Mesothelial cell of epicardium (in vitro differentiated cells): ENCODE measurements at regions not wholly inside any gene's neighbourhood (a gene's known extent, or its start where the extent isn't known, plus 50 kb on each side); places are given as distances from the start of the nearest gene placed in this dataset.

ENCODE experiments used
- DNase-seq, 2 experiments: peaks; one replicate each; pipeline ENCODE4 v3.0.0; 2021; ENCODE audit warnings: low spot score in 2 of 2; ENCODE audit not compliant: unreplicated experiment in 2 of 2
- H3K27ac Mint-ChIP-seq: 2 replicates; pipeline ENCODE4 v1.8.0; 2021; ENCODE audit warnings: mixed read lengths
- H3K27me3 Mint-ChIP-seq: 2 replicates; pipeline ENCODE4 v1.8.0; 2021; ENCODE audit warnings: low read depth, mixed read lengths
- H3K36me3 Mint-ChIP-seq: 2 replicates; pipeline ENCODE4 v1.8.0; 2021; ENCODE audit warnings: mixed read lengths
- H3K4me1 Mint-ChIP-seq: 2 replicates; pipeline ENCODE4 v1.8.0; 2021; ENCODE audit warnings: mixed read lengths
- H3K4me3 Mint-ChIP-seq: 2 replicates; pipeline ENCODE4 v1.8.0; 2021; ENCODE audit warnings: mild to moderate bottlenecking, moderate library complexity, mixed read lengths
- H3K9me3 Mint-ChIP-seq: 2 replicates; pipeline ENCODE4 v1.8.0; 2021; ENCODE audit warnings: mixed read lengths
- TF ChIP-seq, protein P1 (sequence below): fragments of 200-600 bp; sonication (generic); IDR thresholded peaks from one replicate; pipeline ENCODE4 v1.5.0; 2021; ENCODE audit warnings: antibody characterized with exemption; ENCODE audit not compliant: unreplicated experiment

DNA sequence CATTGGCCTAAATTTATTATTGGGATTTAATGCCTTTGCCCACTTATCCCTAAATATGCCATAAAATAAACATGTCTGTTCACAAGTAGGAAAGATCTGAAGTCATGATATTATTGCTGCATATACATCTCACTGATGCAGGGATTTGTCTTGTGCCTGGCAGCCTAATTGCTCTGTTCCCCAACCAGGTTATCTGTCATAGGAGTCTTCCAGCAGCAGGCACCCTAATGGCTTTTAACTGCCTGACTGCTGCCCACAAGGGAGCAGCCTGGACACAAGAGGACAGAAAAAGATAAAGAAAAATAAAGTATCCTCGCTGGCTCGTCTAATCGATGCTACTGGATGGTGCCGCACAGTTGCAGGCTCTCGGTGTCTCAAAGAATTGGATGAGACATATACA is 337.6 kb upstream of the FAR2 start:
- Mint-ChIP-seq H3K4me1 (no peaks in the 10 kb centered on the region), H3K27me3 (peaks cover 12% of the 10 kb centered on the region), H3K4me3 (no peak overlapping the region), H3K27ac (no peak overlapping the region), H3K9me3 (peaks cover 23% of the 10 kb centered on the region), H3K36me3 (peaks cover 5% of the 10 kb centered on the region)
- DNase-seq: no peak
- TF ChIP-seq, protein P1, sequence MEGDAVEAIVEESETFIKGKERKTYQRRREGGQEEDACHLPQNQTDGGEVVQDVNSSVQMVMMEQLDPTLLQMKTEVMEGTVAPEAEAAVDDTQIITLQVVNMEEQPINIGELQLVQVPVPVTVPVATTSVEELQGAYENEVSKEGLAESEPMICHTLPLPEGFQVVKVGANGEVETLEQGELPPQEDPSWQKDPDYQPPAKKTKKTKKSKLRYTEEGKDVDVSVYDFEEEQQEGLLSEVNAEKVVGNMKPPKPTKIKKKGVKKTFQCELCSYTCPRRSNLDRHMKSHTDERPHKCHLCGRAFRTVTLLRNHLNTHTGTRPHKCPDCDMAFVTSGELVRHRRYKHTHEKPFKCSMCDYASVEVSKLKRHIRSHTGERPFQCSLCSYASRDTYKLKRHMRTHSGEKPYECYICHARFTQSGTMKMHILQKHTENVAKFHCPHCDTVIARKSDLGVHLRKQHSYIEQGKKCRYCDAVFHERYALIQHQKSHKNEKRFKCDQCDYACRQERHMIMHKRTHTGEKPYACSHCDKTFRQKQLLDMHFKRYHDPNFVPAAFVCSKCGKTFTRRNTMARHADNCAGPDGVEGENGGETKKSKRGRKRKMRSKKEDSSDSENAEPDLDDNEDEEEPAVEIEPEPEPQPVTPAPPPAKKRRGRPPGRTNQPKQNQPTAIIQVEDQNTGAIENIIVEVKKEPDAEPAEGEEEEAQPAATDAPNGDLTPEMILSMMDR: no peak

DNA sequence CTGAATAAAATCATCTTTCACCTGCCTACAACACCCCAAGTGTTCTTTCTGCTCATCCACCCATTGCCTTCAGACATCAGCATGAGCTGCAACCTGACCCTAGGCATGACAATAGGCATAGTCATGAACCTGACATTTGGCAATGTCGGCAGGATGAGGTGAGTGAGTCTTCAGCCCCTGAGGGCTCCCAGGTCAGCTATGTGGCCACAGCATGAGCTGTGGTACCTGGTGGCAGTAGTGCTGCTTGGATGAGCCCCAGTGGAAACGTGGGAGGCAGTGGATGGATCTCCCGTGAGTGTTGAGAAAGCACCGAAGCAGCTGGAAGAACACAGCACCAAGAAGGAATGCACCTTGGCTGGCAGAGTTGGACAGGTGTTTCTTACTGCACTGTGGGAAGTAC is 334.8 kb upstream of the FAR2 start:
- no peak overlapping the region for H3K27ac Mint-ChIP-seq
- H3K9me3 Mint-ChIP-seq: peaks cover 11% of the 10 kb centered on the region
- TF ChIP-seq, protein P1: no peak
- no peaks in the 10 kb centered on the region for H3K4me1 Mint-ChIP-seq
- H3K27me3 Mint-ChIP-seq: peaks cover 12% of the 10 kb centered on the region
- no peak overlapping the region for H3K4me3 Mint-ChIP-seq
- H3K36me3 Mint-ChIP-seq: peaks cover 5% of the 10 kb centered on the region
- no peak for DNase-seq

DNA sequence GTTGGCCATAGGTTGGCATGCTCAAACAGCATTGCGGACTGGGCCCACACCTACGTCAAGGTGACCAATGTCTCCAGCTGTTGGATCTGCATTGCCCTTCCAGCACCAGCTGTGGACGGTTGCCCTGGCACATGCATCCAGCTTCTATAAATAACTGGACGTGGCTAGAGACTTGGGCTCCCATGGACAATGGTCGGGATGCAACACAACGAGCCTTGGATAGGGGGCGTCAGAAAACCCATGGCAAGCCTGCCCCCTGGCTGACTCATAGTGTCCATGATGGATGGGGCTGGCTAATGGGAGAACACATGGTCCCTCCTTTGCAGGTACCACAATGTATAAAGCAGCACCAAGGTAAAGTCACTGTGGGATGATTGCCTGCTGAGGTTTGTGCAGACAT is 331.6 kb upstream of the FAR2 start:
- TF ChIP-seq, protein P1: no peak
- DNase-seq: no peak
- Mint-ChIP-seq H3K9me3 (no peaks in the 10 kb centered on the region), H3K36me3 (no peaks in the 10 kb centered on the region), H3K4me1 (peaks cover 6% of the 10 kb centered on the region), H3K27me3 (peaks cover 12% of the 10 kb centered on the region), H3K4me3 (no peak overlapping the region), H3K27ac (no peak overlapping the region)

DNA sequence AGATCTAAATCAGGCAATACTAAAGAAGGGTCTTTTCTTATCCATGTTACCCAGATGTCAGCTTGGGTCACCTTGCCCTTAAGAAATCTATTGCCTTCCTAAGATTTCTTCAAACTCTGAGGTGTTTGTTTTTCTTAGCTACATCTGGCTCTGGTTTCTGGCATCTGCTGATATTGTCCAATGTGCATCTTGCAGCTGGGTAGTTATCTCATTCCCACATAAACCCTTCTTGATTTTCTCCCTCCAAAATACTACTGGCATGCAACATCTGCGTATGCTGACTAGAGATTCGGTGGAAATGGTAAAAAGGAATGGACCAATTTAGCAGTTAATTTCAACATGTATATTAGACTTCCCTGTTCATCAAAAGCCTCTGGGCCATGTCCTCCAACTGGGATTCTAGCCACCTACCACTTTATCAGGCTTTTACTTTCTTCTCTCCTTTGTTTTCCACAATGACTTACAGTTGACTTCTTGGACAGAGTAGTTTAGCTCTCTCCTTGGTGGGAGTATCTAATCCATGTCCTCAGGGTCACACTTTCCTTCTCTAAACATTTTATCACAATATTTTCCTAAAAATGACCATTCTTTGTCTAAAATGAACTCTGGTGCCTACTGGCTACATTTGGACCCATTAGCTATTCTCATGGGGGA is 324.8 kb upstream of the FAR2 start:
- H3K4me1 Mint-ChIP-seq: peaks cover 10% of the 10 kb centered on the region
- H3K4me3 Mint-ChIP-seq: no peak overlapping the region
- TF ChIP-seq, protein P1: no peak
- no peak for DNase-seq
- H3K27ac Mint-ChIP-seq: no peak overlapping the region
- no peaks in the 10 kb centered on the region for H3K9me3 Mint-ChIP-seq
- H3K36me3 Mint-ChIP-seq: no peaks in the 10 kb centered on the region
- no peaks in the 10 kb centered on the region for H3K27me3 Mint-ChIP-seq

DNA sequence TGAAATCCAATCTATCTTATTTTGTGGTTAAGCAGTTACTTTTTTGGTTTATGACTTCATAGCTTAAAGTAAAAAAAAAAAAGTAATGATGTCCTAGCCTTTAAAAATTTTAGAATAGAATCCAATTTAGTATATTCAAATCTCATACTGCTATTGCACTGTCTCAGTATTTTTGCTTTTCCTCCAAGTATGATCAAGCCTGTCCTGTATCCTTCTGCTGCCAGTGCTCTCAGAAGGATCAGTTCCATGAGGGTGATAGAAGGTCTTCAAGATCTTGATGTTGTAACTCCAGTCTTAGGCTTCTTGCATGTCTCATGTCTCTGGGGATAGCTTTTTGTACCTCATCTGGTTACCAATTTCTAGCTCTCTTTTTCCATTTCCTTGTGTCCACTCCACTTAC is 324.2 kb upstream of the FAR2 start:
- H3K27ac Mint-ChIP-seq: no peak overlapping the region
- no peaks in the 10 kb centered on the region for H3K27me3 Mint-ChIP-seq
- no peaks in the 10 kb centered on the region for H3K36me3 Mint-ChIP-seq
- peaks cover 10% of the 10 kb centered on the region for H3K4me1 Mint-ChIP-seq
- no peak overlapping the region for H3K4me3 Mint-ChIP-seq
- no peaks in the 10 kb centered on the region for H3K9me3 Mint-ChIP-seq
- DNase-seq: no peak
- TF ChIP-seq, protein P1: no peak

DNA sequence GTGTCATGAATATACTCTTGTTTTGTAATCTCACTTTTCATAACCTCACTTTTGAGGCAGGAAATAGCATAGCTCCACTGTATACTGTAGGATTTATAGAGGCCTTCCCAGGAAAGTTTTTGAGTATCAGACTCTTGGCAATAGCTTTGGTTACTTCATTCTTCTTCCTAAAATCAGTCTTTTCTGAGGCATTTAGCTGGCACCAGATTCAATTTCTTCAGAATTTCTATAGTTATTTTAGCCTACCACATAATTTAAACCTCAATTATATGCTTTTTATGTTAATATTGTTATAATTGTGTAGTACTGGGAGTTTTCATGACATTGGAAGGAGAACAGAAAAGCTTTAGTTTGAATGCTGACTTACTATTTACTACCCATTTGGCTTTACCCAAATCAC is 322.3 kb upstream of the FAR2 start:
- Mint-ChIP-seq H3K9me3 (peaks cover 8% of the 10 kb centered on the region), H3K27me3 (no peaks in the 10 kb centered on the region), H3K4me3 (no peak overlapping the region), H3K36me3 (no peaks in the 10 kb centered on the region), H3K27ac (no peak overlapping the region), H3K4me1 (peaks cover 6% of the 10 kb centered on the region)
- no peak for DNase-seq
- TF ChIP-seq, protein P1: no peak
